Ishikawa (cell line): ENCODE measurements at regions not wholly inside any gene's neighbourhood (a gene's known extent, or its start where the extent isn't known, plus 50 kb on each side); places are given as distances from the start of the nearest gene placed in this dataset.

Experiments used
- EP300 ChIP-seq: IDR thresholded peaks from 2 replicates; pipeline ENCODE4 v1.6.1; 2012; ENCODE audit warnings: borderline replicate concordance
- FOXM1 ChIP-seq: IDR thresholded peaks from 2 replicates; pipeline ENCODE4 v1.6.1; 2012; ENCODE audit warnings: low read depth, borderline replicate concordance
- RAD21 ChIP-seq: IDR thresholded peaks from 2 replicates; pipeline ENCODE4 v1.6.1; 2012; ENCODE audit warnings: low read depth
- TAF1 ChIP-seq: IDR thresholded peaks from 2 replicates; pipeline ENCODE4 v1.6.1; 2012; ENCODE audit warnings: low read depth, mild to moderate bottlenecking
- TCF12 ChIP-seq: IDR thresholded peaks from 2 replicates; pipeline ENCODE4 v1.6.1; 2012; ENCODE audit warnings: low read depth
- TF ChIP-seq, protein P1 (sequence below): IDR thresholded peaks from 2 replicates; pipeline ENCODE4 v1.6.1; 2012
- TF ChIP-seq, protein P2 (sequence below): IDR thresholded peaks from 2 replicates; pipeline ENCODE4 v1.6.1; 2012; ENCODE audit warnings: low read depth, mild to moderate bottlenecking

DNA sequence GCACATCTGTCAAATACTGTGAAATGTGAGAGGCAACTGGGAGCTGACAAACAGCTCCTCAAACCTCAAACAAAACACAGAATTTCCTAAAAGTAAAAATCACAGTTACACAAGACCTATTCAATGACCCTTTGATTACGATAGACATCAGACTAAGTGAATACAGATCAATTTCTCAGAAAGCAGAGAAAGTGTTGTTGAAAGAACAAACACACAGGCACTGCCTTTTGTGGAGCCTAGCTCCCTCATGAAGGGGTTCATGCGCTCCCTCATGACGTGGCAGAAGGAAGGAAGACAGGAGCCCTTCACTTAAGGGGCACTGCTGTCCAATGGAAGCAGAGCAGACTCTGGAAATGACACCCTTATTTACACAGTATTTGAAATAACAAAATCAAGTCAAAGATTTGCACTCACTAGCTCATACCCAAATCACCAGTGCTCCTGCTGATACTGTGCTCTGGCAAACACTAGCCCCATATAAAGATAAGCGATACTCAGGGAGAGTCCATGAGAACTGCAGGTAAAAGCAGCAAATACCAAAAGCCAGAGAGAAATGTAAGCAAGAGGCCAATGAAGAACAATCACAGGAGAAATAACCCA, 144.9 kb downstream of the KLF12 start:
- TF ChIP-seq, protein P1, sequence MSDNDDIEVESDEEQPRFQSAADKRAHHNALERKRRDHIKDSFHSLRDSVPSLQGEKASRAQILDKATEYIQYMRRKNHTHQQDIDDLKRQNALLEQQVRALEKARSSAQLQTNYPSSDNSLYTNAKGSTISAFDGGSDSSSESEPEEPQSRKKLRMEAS, result no peak
- TF ChIP-seq TCF12 (no peak), EP300 (no peak), FOXM1 (no peak), TAF1 (no peak), RAD21 (no peak)
- TF ChIP-seq, protein P2, sequence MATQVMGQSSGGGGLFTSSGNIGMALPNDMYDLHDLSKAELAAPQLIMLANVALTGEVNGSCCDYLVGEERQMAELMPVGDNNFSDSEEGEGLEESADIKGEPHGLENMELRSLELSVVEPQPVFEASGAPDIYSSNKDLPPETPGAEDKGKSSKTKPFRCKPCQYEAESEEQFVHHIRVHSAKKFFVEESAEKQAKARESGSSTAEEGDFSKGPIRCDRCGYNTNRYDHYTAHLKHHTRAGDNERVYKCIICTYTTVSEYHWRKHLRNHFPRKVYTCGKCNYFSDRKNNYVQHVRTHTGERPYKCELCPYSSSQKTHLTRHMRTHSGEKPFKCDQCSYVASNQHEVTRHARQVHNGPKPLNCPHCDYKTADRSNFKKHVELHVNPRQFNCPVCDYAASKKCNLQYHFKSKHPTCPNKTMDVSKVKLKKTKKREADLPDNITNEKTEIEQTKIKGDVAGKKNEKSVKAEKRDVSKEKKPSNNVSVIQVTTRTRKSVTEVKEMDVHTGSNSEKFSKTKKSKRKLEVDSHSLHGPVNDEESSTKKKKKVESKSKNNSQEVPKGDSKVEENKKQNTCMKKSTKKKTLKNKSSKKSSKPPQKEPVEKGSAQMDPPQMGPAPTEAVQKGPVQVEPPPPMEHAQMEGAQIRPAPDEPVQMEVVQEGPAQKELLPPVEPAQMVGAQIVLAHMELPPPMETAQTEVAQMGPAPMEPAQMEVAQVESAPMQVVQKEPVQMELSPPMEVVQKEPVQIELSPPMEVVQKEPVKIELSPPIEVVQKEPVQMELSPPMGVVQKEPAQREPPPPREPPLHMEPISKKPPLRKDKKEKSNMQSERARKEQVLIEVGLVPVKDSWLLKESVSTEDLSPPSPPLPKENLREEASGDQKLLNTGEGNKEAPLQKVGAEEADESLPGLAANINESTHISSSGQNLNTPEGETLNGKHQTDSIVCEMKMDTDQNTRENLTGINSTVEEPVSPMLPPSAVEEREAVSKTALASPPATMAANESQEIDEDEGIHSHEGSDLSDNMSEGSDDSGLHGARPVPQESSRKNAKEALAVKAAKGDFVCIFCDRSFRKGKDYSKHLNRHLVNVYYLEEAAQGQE, result no peak
